Activated naive CD4-positive, alpha-beta T cell treated with anti-CD3 and anti-CD28 coated beads for 36 hours (primary cell): ENCODE measurements at regions not wholly inside any gene's neighbourhood (a gene's known extent, or its start where the extent isn't known, plus 50 kb on each side); places are given as distances from the start of the nearest gene placed in this dataset.
A peak's percentile ranks its signal among the peaks of the same experiment; 100 is the strongest.

Experiments used
- CTCF ChIA-PET: fragments of 350-600 bp; sonication (Branson Sonifier 250); formaldehyde crosslinking; loops from one replicate; lab custom pipeline; 2021; ENCODE audit warnings: antibody characterized with exemption; lab: Charles Lee
- DNase-seq: peaks from one replicate; pipeline ENCODE4 v3.0.0-alpha.2; 2020
- H3K27ac Mint-ChIP-seq: one replicate; pipeline ENCODE4 v1.8.0; 2021; ENCODE audit warnings: mild to moderate bottlenecking, mixed read lengths
- H3K27me3 Mint-ChIP-seq: one replicate; pipeline ENCODE4 v1.8.0; 2021; ENCODE audit warnings: low read depth, mixed read lengths
- H3K36me3 Mint-ChIP-seq: one replicate; pipeline ENCODE4 v1.8.0; 2021; ENCODE audit warnings: low read depth, mixed read lengths
- H3K4me1 Mint-ChIP-seq: one replicate; pipeline ENCODE4 v1.8.0; 2021; ENCODE audit warnings: low read depth, mixed read lengths
- H3K4me3 Mint-ChIP-seq: one replicate; pipeline ENCODE4 v1.8.0; 2021; ENCODE audit warnings: mild to moderate bottlenecking, moderate library complexity, mixed read lengths
- H3K9me3 Mint-ChIP-seq: one replicate; pipeline ENCODE4 v1.8.0; 2021; ENCODE audit warnings: mixed read lengths
- intact Hi-C: fragments of 100-400 bp; cut with micrococcal nuclease; formaldehyde crosslinking; loops from one replicate; pipeline ENCODE4 v1.15.1; 2023

GRCh38 chr17:33640629-33641028 lies 347.5 kb upstream of the ASIC2 start:
- H3K27me3 Mint-ChIP-seq = peaks cover 11% of the 10 kb centered on the region
- no peaks in the 10 kb centered on the region for H3K36me3 Mint-ChIP-seq
- no peak overlapping the region for H3K27ac Mint-ChIP-seq
- H3K9me3 Mint-ChIP-seq = peaks cover 11% of the 10 kb centered on the region
- H3K4me1 Mint-ChIP-seq = peaks cover 3% of the 10 kb centered on the region
- DNase-seq = no peak
- no peak overlapping the region for H3K4me3 Mint-ChIP-seq
- CTCF ChIA-PET = no interaction called here
- intact Hi-C loops = no loop called here

DNA sequence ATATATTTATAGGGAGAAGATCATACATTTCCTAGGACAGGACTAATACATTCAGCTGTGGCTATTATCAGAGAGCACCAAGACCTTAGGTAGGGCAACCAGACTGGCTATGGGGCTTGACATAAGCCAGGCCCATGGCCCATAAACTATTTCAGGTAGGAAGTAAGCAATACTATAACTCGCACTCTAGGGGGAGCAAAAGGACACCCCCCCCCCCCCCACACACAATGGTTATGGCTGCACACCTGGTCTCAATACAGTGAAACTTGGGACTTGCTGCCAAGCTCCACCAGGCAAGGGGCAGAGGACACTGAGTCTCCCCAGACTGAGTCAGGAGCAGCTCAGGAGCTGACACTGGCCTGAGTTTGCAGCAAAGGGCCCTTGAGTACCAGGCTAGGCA lies 348.9 kb upstream of the ASIC2 start:
- Mint-ChIP-seq H3K27me3 (peaks cover 18% of the 10 kb centered on the region), H3K27ac (no peak overlapping the region), H3K4me3 (no peak overlapping the region), H3K4me1 (peaks cover 3% of the 10 kb centered on the region), H3K36me3 (no peaks in the 10 kb centered on the region), H3K9me3 (peaks cover 9% of the 10 kb centered on the region)
- CTCF ChIA-PET = interaction anchor here (0.7 kb wide), 1 partner anchor 33 kb away, joined by 4 read pairs; no protein-coding TSS in a partner anchor
- no peak for DNase-seq
- intact Hi-C loops = no loop called here

DNA sequence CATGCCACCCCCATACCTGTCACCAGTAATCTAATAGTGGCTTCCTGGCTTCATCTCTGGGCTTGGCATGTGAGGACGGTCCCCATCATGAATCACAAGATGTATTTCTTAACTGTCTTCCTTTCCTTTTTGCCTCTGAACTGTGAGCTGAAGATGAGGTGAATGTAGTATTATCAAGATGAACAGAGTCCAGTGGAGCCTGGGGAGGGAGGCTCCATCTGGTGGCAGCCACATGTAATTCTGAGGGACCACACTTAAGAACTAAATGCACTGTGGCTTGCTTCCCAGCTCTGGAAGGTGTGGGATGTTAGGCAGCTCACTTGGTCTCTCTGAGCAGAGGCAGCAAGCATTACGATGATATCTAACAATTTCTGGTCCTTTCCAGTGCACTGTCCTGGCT lies 354.9 kb upstream of the ASIC2 start:
- no peaks in the 10 kb centered on the region for H3K9me3 Mint-ChIP-seq
- H3K27ac Mint-ChIP-seq = no peak overlapping the region
- H3K36me3 Mint-ChIP-seq = no peaks in the 10 kb centered on the region
- CTCF ChIA-PET = no interaction called here
- peaks cover 11% of the 10 kb centered on the region for H3K27me3 Mint-ChIP-seq
- DNase-seq = no peak
- no peaks in the 10 kb centered on the region for H3K4me1 Mint-ChIP-seq
- intact Hi-C loops = no loop called here
- H3K4me3 Mint-ChIP-seq = no peak overlapping the region

GRCh38 chr17:33650304-33650703 lies 357.2 kb upstream of the ASIC2 start:
- Mint-ChIP-seq H3K4me3 (no peak overlapping the region), H3K27me3 (peaks cover 9% of the 10 kb centered on the region), H3K27ac (no peak overlapping the region), H3K36me3 (no peaks in the 10 kb centered on the region), H3K9me3 (no peaks in the 10 kb centered on the region), H3K4me1 (no peaks in the 10 kb centered on the region)
- intact Hi-C loops = no loop called here
- CTCF ChIA-PET = no interaction called here
- no peak for DNase-seq

- Mint-ChIP-seq H3K9me3 (no peaks in the 10 kb centered on the region), H3K4me1 (no peaks in the 10 kb centered on the region), H3K27ac (no peak overlapping the region), H3K36me3 (no peaks in the 10 kb centered on the region), H3K27me3 (peaks cover 5% of the 10 kb centered on the region), H3K4me3 (no peak overlapping the region)
- no peak for DNase-seq
- intact Hi-C loops = no loop called here
- CTCF ChIA-PET = no interaction called here
Measured at GRCh38 chr17:33651686-33652085, 358.6 kb upstream of the ASIC2 start.

DNA sequence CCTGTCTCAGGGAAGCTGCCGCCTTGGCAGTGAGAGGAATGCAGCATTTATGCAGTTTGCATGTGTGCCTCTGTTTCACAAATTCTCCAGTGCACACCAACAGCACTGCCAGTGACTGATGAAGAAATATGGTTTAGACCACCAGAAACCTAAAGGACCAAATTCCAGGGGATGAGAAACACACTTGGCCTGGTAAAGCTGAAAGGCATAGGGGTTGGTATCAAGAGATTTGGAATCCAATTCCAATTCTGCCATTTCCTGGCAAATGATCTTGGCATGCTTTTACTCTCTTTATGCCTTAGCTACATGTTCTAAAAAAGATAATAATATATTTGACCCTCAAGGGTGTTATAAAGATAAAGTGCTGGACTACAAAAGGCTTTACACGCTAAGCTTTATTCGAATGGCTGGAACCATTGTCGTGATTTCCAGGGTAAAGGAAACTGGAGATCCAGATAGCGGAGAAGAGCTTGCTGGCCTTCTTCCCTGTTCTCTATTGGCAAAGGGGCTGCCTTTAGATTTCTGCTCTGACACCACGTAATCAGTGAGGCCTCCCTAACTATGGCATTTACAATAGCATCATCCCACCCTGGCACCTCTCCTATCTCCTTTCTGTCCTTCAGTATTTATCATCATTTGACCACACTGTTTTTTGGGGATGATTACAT lies 359.8 kb upstream of the ASIC2 start:
- Mint-ChIP-seq H3K4me1 (no peaks in the 10 kb centered on the region), H3K4me3 (no peak overlapping the region), H3K27ac (no peak overlapping the region), H3K27me3 (peaks cover 2% of the 10 kb centered on the region), H3K9me3 (no peaks in the 10 kb centered on the region), H3K36me3 (no peaks in the 10 kb centered on the region)
- CTCF ChIA-PET = interaction anchor here (2.0 kb wide), 1 partner anchor 21 kb away, joined by 4 read pairs; no protein-coding TSS in a partner anchor
- intact Hi-C loops = no loop called here
- DNase-seq = no peak

DNA sequence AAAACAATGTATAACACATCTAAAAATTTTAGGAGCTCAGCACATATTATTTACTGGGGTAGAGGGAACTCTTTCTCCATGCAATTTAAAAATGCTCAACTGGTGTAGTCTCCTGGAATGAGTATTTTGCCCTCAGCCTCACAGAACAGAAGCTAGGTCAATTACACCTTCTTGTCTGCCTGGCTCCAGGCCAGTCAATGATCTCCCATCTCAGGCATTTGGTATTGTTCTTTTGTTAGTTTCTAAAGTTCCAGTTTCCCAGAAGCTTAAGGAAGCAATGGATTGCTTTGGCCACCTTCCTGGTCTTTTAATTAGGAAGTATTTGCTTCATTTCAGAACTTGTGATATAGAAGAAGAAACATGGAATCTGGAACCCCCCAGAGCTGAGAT lies 360.3 kb upstream of the ASIC2 start:
- CTCF ChIA-PET = interaction anchor here (0.7 to 2.0 kb wide), 2 partner anchors 21 to 37 kb away, joined by 3 to 4 read pairs; no protein-coding TSS in a partner anchor
- H3K36me3 Mint-ChIP-seq = no peaks in the 10 kb centered on the region
- no peak for DNase-seq
- intact Hi-C loops = no loop called here
- H3K4me1 Mint-ChIP-seq = no peaks in the 10 kb centered on the region
- no peak overlapping the region for H3K27ac Mint-ChIP-seq
- H3K4me3 Mint-ChIP-seq = no peak overlapping the region
- H3K27me3 Mint-ChIP-seq = peaks cover 2% of the 10 kb centered on the region
- H3K9me3 Mint-ChIP-seq = no peaks in the 10 kb centered on the region

DNA sequence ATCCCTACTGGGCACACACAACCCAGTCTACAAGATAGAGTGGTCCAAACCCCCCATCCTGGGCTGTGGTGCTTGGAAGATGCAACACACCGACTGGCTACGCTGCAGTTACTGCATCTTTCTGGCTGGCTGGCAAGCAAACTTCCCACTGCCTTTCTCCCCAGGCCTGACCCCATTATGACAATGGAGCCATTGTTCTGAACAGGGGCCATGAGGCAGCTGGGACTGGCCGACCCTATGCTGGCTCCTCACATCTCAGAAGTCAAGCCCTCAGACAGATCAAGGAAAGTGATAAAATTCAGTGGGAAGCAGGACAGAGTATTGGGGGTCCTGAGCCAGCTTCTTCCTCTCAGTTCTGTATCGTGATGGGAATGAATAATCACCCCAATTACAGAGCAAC lies 364.1 kb upstream of the ASIC2 start:
- no peaks in the 10 kb centered on the region for H3K36me3 Mint-ChIP-seq
- DNase-seq = no peak
- H3K27ac Mint-ChIP-seq = no peak overlapping the region
- intact Hi-C loops = no loop called here
- H3K4me1 Mint-ChIP-seq = no peaks in the 10 kb centered on the region
- no peaks in the 10 kb centered on the region for H3K27me3 Mint-ChIP-seq
- H3K9me3 Mint-ChIP-seq = no peaks in the 10 kb centered on the region
- no peak overlapping the region for H3K4me3 Mint-ChIP-seq
- CTCF ChIA-PET = no interaction called here

- CTCF ChIA-PET = no interaction called here
- intact Hi-C loops = no loop called here
- H3K27ac Mint-ChIP-seq = no peak overlapping the region
- no peaks in the 10 kb centered on the region for H3K9me3 Mint-ChIP-seq
- H3K4me1 Mint-ChIP-seq = peaks cover 2% of the 10 kb centered on the region
- no peak overlapping the region for H3K4me3 Mint-ChIP-seq
- no peak for DNase-seq
- peaks cover 3% of the 10 kb centered on the region for H3K27me3 Mint-ChIP-seq
- H3K36me3 Mint-ChIP-seq = no peaks in the 10 kb centered on the region
Measured at GRCh38 chr17:33661975-33662374, 368.9 kb upstream of the ASIC2 start.

DNA sequence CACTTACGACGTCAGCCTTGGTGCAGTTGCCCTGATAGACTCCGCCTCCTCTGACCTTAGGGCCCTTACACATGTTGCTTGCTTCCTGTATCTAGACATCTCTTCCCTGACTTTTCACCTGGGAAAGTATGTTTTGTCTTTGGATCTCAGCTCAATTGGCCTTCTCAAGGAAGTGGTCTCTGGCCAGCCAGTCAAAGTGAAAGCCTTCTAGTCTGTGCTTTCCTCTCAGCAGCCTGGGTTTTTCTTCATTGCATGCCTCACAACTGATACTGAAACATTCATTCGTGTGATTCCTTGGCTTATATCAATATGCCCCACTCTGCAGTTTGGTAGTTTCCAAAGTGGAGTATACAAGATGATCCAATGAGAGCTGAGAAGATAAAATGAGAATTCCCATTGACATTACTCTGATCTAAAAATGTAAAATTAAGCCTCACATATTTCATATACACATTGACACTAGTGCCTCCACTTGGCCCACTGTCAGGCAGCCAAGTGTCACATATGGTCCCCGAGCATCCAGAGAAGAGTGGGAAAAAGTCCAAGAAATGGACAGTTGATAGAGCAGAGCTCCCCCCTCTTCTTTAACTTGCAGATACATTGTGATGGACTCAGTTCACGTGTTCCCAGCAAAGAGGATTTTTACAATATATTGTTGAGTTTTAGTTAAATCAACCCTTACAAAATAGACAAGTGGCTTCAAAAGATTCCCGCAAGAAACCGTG lies 371.2 kb upstream of the ASIC2 start:
- intact Hi-C loops = no loop called here
- H3K27ac Mint-ChIP-seq = no peak overlapping the region
- no peaks in the 10 kb centered on the region for H3K9me3 Mint-ChIP-seq
- no peak overlapping the region for H3K4me3 Mint-ChIP-seq
- CTCF ChIA-PET = no interaction called here
- no peaks in the 10 kb centered on the region for H3K36me3 Mint-ChIP-seq
- peaks cover 3% of the 10 kb centered on the region for H3K27me3 Mint-ChIP-seq
- DNase-seq = no peak
- peaks cover 8% of the 10 kb centered on the region for H3K4me1 Mint-ChIP-seq

DNA sequence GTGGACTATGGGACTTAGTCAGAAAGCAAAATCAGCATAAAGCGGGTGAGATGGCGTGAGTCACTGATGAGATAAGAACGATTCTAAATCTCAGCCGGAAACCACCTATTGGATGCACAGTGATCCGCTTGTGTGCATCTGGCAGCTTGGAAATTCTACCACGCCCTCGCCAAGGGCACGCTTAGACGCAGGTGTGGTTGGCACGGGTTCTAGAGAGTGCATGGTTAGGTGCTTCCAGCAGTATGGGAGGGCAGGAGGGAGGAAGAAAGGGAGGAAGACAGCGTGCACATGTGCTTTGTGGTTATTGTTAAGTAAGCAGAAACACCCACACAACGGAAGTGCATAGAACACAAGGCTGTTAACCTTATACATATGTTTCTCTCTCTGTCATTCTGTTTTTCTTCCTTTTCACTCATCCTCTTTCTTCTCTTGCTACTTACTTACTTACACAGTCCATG lies 374.0 kb upstream of the ASIC2 start:
- Mint-ChIP-seq H3K36me3 (no peaks in the 10 kb centered on the region), H3K4me1 (peaks cover 8% of the 10 kb centered on the region), H3K9me3 (no peaks in the 10 kb centered on the region), H3K27me3 (peaks cover 8% of the 10 kb centered on the region), H3K4me3 (no peak overlapping the region), H3K27ac (no peak overlapping the region)
- CTCF ChIA-PET = no interaction called here
- peak; percentile 46 for DNase-seq
- intact Hi-C loops = no loop called here

DNA sequence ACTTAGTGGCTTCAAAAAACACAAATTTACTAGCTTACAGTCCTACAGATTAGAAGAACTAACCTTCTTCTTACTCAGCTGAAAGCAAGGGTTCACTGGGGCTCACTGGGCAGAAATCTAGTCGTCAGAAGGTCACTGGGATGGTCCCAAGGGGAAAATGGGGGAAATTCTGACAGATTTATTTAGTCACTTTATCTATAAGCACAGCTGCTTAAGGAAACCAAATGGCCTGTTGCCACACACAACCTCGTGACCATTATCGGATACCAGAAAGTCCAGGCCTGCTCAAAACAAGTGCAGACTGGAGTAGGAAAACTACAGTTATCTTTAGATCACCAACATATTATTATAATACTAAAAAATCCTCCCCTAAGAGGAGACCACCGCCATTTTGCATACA lies 374.6 kb upstream of the ASIC2 start:
- H3K27me3 Mint-ChIP-seq = peaks cover 8% of the 10 kb centered on the region
- CTCF ChIA-PET = no interaction called here
- no peak overlapping the region for H3K4me3 Mint-ChIP-seq
- intact Hi-C loops = no loop called here
- no peaks in the 10 kb centered on the region for H3K36me3 Mint-ChIP-seq
- H3K27ac Mint-ChIP-seq = no peak overlapping the region
- no peaks in the 10 kb centered on the region for H3K9me3 Mint-ChIP-seq
- H3K4me1 Mint-ChIP-seq = peaks cover 8% of the 10 kb centered on the region
- no peak for DNase-seq

DNA sequence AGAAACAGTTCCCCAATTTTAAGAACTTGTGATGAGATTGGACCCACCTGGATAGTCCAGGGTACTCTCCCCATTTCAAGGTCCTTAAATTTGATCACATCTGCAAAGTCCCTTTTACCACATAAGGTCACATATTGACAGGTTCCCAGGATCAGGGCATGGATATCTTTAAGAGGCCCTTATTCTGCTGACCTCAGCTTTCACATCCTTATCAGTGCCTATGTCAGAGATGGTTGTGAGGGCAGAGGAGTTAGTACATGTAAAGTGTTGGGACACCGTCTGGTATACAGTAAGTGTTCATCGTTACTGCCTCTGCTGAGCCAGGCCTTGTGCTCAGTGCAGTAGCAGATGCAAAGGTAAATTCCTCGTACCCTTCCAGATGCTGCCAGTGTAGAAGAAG lies 375.4 kb upstream of the ASIC2 start:
- CTCF ChIA-PET = no interaction called here
- H3K27ac Mint-ChIP-seq = no peak overlapping the region
- peaks cover 10% of the 10 kb centered on the region for H3K27me3 Mint-ChIP-seq
- H3K9me3 Mint-ChIP-seq = no peaks in the 10 kb centered on the region
- peaks cover 8% of the 10 kb centered on the region for H3K4me1 Mint-ChIP-seq
- DNase-seq = no peak
- intact Hi-C loops = no loop called here
- H3K4me3 Mint-ChIP-seq = no peak overlapping the region
- no peaks in the 10 kb centered on the region for H3K36me3 Mint-ChIP-seq
